ENCODE measurements at regions not wholly inside any gene's neighbourhood (a gene's known extent, or its start where the extent isn't known, plus 50 kb on each side); places are given as distances from the start of the nearest gene placed in this dataset.

DNA sequence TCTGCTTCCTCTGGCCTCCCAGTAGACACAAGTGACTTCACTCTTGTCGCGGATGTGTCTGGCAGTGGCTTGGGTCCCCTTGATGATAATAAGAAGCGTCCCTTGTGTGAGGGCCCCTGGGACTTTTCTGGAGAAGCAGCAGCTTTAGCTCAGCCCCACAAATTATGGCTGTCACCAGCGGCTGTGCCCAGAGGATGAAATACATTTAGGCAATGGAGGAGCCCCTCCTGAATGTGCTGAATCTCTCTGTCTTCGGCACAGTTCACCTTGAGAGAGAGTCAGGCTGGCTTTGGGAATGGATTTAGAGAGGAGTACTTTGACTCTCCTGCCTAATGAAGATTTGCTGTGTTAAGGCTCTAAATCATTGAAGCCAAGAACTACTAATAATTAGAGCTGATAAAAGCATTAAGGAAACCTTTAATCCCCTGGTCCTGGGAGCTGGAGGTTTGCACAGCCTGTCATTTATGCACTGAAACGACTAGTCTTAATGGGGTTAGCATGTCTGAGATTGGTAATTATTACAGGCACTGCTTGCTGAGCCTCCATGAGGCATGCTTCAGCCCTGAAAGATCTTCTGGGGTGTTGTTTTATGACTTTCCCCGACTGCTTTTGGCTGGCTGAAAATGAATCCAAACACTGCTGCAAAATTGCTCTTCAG, 127.0 kb downstream of the TENT4A start:
- TF ChIP-seq, protein P1, sequence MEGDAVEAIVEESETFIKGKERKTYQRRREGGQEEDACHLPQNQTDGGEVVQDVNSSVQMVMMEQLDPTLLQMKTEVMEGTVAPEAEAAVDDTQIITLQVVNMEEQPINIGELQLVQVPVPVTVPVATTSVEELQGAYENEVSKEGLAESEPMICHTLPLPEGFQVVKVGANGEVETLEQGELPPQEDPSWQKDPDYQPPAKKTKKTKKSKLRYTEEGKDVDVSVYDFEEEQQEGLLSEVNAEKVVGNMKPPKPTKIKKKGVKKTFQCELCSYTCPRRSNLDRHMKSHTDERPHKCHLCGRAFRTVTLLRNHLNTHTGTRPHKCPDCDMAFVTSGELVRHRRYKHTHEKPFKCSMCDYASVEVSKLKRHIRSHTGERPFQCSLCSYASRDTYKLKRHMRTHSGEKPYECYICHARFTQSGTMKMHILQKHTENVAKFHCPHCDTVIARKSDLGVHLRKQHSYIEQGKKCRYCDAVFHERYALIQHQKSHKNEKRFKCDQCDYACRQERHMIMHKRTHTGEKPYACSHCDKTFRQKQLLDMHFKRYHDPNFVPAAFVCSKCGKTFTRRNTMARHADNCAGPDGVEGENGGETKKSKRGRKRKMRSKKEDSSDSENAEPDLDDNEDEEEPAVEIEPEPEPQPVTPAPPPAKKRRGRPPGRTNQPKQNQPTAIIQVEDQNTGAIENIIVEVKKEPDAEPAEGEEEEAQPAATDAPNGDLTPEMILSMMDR (conservative IDR thresholded peaks at IDR 0.05; ENCODE audit: low read depth): no peak
- DNase-seq (ENCODE audit: low spot score): no peak
- POLR2A ChIA-PET (ENCODE audit: low non-redundant PET): no interaction called here
- H3K27ac ChIP-seq: no peak overlapping the region
- CTCF ChIA-PET: no interaction called here

DNA sequence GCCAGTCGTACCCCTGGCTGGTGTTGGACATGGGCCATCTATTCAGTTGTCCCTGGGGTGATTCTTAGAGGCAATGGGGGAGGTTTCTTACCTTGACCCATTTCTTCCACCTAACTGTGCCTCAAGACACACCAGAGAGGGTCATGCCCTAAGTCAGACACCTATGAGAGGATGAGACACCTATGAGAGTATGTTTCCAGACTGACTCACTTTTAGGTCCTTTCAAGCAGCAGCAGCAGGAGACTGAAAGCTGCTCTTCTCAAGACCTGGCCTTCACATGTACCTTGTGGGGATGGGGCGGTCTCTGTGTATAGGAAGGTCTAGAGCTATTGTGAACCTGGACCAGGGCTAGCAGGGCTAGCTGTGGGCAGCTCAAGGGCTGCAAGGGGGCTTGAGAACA, 130.1 kb downstream of the TENT4A start:
- no peak overlapping the region for H3K27ac ChIP-seq
- DNase-seq (ENCODE audit: low spot score): no peak
- ChIA-PET POLR2A (ENCODE audit: low non-redundant PET) (no interaction called here), CTCF (interaction anchor here (0.6 kb wide), 1 partner anchor 828 kb away, joined by 7 read pairs; no protein-coding TSS in a partner anchor)
- TF ChIP-seq, protein P1 (conservative IDR thresholded peaks at IDR 0.05; ENCODE audit: low read depth): no peak

DNA sequence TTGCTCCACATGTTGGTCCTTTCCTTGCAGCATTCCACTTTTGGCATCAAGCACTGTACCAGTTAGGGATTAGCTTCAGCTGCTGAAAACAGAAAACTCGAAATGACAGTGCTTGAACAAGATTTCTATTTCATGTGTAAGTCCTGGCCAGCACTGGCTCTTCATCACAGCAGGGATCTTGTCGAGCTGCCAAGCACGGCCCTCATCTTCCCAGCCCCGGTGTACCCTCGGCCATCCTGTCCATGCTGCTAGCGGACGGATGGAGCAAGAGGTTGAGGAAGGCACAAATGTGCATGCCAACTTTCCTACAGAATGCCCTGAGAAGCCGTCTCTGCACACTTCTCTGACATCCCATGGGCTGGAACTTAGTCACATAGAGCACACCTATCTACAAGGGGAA, 130.6 kb downstream of the TENT4A start:
- DNase-seq (ENCODE audit: low spot score): no peak
- POLR2A ChIA-PET (ENCODE audit: low non-redundant PET): no interaction called here
- TF ChIP-seq, protein P1 (conservative IDR thresholded peaks at IDR 0.05; ENCODE audit: low read depth): no peak
- H3K27ac ChIP-seq: no peak overlapping the region
- CTCF ChIA-PET: no interaction called here

DNA sequence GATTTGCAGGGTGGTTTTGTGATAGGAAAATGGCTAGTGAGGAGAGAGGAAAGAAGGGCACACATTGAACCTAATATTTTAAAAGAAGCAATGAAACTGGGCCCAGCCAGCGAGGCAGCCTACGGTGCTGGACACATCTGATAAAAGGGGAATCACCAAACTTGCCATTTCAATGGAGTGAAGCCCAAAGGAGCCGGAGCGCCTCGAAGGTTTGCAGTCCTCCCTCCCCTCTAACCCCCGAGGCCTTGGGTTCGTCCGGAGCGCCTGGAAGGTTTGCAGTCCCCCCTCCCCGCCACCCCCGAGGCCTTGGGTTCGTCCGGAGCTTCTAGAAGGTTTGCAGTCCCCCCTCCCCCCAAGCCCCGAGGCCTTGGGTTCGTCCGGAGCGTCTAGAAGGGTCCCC, 132.6 kb downstream of the TENT4A start:
- H3K27ac ChIP-seq: no peak overlapping the region
- DNase-seq (ENCODE audit: low spot score): no peak
- ChIA-PET CTCF (no interaction called here), POLR2A (ENCODE audit: low non-redundant PET) (no interaction called here)
- TF ChIP-seq, protein P1 (conservative IDR thresholded peaks at IDR 0.05; ENCODE audit: low read depth): no peak

GRCh38 chr5:6847870-6848269, 134.6 kb downstream of the TENT4A start:
- POLR2A ChIA-PET (ENCODE audit: low non-redundant PET): no interaction called here
- H3K27ac ChIP-seq: no peak overlapping the region
- CTCF ChIA-PET: no interaction called here

GRCh38 chr5:6849316-6850105, 136.3 kb downstream of the TENT4A start:
- ChIA-PET CTCF (interaction anchor here (0.8 kb wide), 1 partner anchor 159 kb away, joined by 7 read pairs; no protein-coding TSS in a partner anchor), POLR2A (ENCODE audit: low non-redundant PET) (no interaction called here)
- no peak overlapping the region for H3K27ac ChIP-seq
- DNase-seq (ENCODE audit: low spot score): no peak
- TF ChIP-seq, protein P1 (conservative IDR thresholded peaks at IDR 0.05; ENCODE audit: low read depth): no peak

More at GRCh38 chr5:6847870-6848269, 134.6 kb downstream of the TENT4A start:
- no peak for DNase-seq (ENCODE audit: low spot score)
- TF ChIP-seq, protein P1 (conservative IDR thresholded peaks at IDR 0.05; ENCODE audit: low read depth): no peak

Measured in RWPE1 (cell line).